H1 (cell line): ENCODE measurements at regions not wholly inside any gene's neighbourhood (a gene's known extent, or its start where the extent isn't known, plus 50 kb on each side); places are given as distances from the start of the nearest gene placed in this dataset.

Experiments
- BACH1 ChIP-seq: IDR thresholded peaks from 2 replicates; pipeline ENCODE4 v1.6.1; 2012; ENCODE audit warnings: low read length, improper control_type of control experiment
- BRCA1 ChIP-seq: IDR thresholded peaks from 2 replicates; pipeline ENCODE4 v1.6.1; 2012; ENCODE audit warnings: low read depth, low read length, improper control_type of control experiment
- CEBPB ChIP-seq: IDR thresholded peaks from 2 replicates; pipeline ENCODE4 v1.6.1; 2012; ENCODE audit warnings: low read depth, low read length
- SIRT6 ChIP-seq: IDR thresholded peaks from one replicate; pipeline ENCODE4 v1.7.1; 2012; ENCODE audit warnings: low read length, inconsistent platforms
- SRF ChIP-seq: IDR thresholded peaks from 2 replicates; pipeline ENCODE4 v1.6.1; 2011; ENCODE audit warnings: mild to moderate bottlenecking, low read depth, low read length, moderate library complexity
- TAF7 ChIP-seq: optimal IDR thresholded peaks from 2 replicates; pipeline ENCODE3; 2011; ENCODE audit warnings: low read depth, mild to moderate bottlenecking, inconsistent platforms, low read length, moderate library complexity, borderline replicate concordance
- TEAD4 ChIP-seq: IDR thresholded peaks from 2 replicates; pipeline ENCODE4 v1.6.1; 2012; ENCODE audit warnings: low read depth, low read length, inconsistent platforms, mixed read lengths
- TF ChIP-seq, protein P1 (sequence below): fragments of 300-600 bp; sonication (generic); IDR thresholded peaks from 2 replicates; pipeline ENCODE4 v1.7.1; 2012; ENCODE audit warnings: low read length, moderate library complexity, mild to moderate bottlenecking, inconsistent platforms; ENCODE audit not compliant: insufficient replicate concordance
- TF ChIP-seq, protein P2 (sequence below): IDR thresholded peaks from 2 replicates; pipeline ENCODE4 v1.6.1; 2011; ENCODE audit warnings: low read depth, mild to moderate bottlenecking, low read length; ENCODE audit not compliant: insufficient read depth
- TF ChIP-seq, protein P3 (sequence below), 3 experiments: IDR thresholded peaks; 1 replicate in 2 of 3; 2 replicates in 1 of 3; pipeline versions ENCODE4 v1.5.1 to v1.6.1; 2011; ENCODE audit warnings: low read length in 3 of 3, mild to moderate bottlenecking in 3 of 3, inconsistent platforms in 2 of 3, low read depth in 1 of 3, moderate library complexity in 1 of 3; ENCODE audit not compliant: insufficient read depth in 1 of 3; ENCODE audit errors: control extremely low read depth in 1 of 3

DNA sequence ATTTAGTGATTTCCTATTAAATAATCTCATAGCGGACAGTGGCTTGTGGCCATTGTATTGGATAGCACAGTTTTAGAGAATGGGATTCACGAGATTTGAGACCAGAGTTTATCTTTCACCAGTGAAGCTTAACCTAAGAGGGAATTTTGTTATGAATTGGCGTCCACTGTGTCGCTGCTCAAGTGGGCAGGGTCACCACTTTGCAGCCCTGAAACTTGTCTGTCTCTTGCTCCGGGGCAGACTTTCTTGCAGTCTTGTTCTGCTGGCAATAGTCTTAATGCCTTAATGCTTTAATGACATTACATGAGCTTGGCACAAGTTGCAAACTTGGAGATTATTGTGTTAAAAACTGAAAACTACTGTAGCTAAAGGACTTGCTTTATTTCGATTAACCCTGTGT lies 72.8 kb upstream of the PPM1H start (continued):
- TF ChIP-seq, protein P1, sequence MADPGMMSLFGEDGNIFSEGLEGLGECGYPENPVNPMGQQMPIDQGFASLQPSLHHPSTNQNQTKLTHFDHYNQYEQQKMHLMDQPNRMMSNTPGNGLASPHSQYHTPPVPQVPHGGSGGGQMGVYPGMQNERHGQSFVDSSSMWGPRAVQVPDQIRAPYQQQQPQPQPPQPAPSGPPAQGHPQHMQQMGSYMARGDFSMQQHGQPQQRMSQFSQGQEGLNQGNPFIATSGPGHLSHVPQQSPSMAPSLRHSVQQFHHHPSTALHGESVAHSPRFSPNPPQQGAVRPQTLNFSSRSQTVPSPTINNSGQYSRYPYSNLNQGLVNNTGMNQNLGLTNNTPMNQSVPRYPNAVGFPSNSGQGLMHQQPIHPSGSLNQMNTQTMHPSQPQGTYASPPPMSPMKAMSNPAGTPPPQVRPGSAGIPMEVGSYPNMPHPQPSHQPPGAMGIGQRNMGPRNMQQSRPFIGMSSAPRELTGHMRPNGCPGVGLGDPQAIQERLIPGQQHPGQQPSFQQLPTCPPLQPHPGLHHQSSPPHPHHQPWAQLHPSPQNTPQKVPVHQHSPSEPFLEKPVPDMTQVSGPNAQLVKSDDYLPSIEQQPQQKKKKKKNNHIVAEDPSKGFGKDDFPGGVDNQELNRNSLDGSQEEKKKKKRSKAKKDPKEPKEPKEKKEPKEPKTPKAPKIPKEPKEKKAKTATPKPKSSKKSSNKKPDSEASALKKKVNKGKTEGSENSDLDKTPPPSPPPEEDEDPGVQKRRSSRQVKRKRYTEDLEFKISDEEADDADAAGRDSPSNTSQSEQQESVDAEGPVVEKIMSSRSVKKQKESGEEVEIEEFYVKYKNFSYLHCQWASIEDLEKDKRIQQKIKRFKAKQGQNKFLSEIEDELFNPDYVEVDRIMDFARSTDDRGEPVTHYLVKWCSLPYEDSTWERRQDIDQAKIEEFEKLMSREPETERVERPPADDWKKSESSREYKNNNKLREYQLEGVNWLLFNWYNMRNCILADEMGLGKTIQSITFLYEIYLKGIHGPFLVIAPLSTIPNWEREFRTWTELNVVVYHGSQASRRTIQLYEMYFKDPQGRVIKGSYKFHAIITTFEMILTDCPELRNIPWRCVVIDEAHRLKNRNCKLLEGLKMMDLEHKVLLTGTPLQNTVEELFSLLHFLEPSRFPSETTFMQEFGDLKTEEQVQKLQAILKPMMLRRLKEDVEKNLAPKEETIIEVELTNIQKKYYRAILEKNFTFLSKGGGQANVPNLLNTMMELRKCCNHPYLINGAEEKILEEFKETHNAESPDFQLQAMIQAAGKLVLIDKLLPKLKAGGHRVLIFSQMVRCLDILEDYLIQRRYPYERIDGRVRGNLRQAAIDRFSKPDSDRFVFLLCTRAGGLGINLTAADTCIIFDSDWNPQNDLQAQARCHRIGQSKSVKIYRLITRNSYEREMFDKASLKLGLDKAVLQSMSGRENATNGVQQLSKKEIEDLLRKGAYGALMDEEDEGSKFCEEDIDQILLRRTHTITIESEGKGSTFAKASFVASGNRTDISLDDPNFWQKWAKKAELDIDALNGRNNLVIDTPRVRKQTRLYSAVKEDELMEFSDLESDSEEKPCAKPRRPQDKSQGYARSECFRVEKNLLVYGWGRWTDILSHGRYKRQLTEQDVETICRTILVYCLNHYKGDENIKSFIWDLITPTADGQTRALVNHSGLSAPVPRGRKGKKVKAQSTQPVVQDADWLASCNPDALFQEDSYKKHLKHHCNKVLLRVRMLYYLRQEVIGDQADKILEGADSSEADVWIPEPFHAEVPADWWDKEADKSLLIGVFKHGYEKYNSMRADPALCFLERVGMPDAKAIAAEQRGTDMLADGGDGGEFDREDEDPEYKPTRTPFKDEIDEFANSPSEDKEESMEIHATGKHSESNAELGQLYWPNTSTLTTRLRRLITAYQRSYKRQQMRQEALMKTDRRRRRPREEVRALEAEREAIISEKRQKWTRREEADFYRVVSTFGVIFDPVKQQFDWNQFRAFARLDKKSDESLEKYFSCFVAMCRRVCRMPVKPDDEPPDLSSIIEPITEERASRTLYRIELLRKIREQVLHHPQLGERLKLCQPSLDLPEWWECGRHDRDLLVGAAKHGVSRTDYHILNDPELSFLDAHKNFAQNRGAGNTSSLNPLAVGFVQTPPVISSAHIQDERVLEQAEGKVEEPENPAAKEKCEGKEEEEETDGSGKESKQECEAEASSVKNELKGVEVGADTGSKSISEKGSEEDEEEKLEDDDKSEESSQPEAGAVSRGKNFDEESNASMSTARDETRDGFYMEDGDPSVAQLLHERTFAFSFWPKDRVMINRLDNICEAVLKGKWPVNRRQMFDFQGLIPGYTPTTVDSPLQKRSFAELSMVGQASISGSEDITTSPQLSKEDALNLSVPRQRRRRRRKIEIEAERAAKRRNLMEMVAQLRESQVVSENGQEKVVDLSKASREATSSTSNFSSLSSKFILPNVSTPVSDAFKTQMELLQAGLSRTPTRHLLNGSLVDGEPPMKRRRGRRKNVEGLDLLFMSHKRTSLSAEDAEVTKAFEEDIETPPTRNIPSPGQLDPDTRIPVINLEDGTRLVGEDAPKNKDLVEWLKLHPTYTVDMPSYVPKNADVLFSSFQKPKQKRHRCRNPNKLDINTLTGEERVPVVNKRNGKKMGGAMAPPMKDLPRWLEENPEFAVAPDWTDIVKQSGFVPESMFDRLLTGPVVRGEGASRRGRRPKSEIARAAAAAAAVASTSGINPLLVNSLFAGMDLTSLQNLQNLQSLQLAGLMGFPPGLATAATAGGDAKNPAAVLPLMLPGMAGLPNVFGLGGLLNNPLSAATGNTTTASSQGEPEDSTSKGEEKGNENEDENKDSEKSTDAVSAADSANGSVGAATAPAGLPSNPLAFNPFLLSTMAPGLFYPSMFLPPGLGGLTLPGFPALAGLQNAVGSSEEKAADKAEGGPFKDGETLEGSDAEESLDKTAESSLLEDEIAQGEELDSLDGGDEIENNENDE = no peak
- no peak for TF ChIP-seq TEAD4
- no peak for TF ChIP-seq CEBPB
- TF ChIP-seq SRF = no peak
- TF ChIP-seq, protein P2, sequence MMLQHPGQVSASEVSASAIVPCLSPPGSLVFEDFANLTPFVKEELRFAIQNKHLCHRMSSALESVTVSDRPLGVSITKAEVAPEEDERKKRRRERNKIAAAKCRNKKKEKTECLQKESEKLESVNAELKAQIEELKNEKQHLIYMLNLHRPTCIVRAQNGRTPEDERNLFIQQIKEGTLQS = no peak
- no peak for TF ChIP-seq BRCA1
- TF ChIP-seq, protein P3, sequence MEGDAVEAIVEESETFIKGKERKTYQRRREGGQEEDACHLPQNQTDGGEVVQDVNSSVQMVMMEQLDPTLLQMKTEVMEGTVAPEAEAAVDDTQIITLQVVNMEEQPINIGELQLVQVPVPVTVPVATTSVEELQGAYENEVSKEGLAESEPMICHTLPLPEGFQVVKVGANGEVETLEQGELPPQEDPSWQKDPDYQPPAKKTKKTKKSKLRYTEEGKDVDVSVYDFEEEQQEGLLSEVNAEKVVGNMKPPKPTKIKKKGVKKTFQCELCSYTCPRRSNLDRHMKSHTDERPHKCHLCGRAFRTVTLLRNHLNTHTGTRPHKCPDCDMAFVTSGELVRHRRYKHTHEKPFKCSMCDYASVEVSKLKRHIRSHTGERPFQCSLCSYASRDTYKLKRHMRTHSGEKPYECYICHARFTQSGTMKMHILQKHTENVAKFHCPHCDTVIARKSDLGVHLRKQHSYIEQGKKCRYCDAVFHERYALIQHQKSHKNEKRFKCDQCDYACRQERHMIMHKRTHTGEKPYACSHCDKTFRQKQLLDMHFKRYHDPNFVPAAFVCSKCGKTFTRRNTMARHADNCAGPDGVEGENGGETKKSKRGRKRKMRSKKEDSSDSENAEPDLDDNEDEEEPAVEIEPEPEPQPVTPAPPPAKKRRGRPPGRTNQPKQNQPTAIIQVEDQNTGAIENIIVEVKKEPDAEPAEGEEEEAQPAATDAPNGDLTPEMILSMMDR (IDR thresholded peaks at IDR 0.05; ENCODE audit: control extremely low read depth in 1 of 3, insufficient read depth in 1 of 3, low read depth in 1 of 3, low read length in 3 of 3) = no peak
- TF ChIP-seq BACH1 = no peak
- no peak for TF ChIP-seq TAF7
- TF ChIP-seq SIRT6 = no peak
- TF ChIP-seq, all 59 proteins: peak for 0
